H4 (cell line): ENCODE measurements at regions not wholly inside any gene's neighbourhood (a gene's known extent, or its start where the extent isn't known, plus 50 kb on each side); places are given as distances from the start of the nearest gene placed in this dataset.
"Not testable (repeated sequence)": the region's sequence is repeated elsewhere in the genome, so short reads cannot be mapped to it uniquely, and the experiment has no call there.

Source experiments
- DNase-seq: peaks from one replicate; pipeline ENCODE4 v3.0.0-alpha.2; 2015; ENCODE audit warnings: low spot score

GRCh38 chr13:31607531-31607930, 131.8 kb upstream of the RXFP2 start:
- DNase-seq: not testable (repeated sequence)

GRCh38 chr13:31608780-31609179, 130.5 kb upstream of the RXFP2 start:
- DNase-seq: not testable (repeated sequence)

- no peak for DNase-seq
Measured at GRCh38 chr13:31610270-31610998, 128.9 kb upstream of the RXFP2 start.

- no peak for DNase-seq
Measured at GRCh38 chr13:31611214-31611613, 128.1 kb upstream of the RXFP2 start.

- DNase-seq: no peak
Measured at GRCh38 chr13:31614073-31614472, 125.3 kb upstream of the RXFP2 start.

- DNase-seq: no peak
Measured at GRCh38 chr13:31614704-31615103, 124.6 kb upstream of the RXFP2 start.

- DNase-seq: no peak
Measured at GRCh38 chr13:31625115-31625514, 114.2 kb upstream of the RXFP2 start.

GRCh38 chr13:31627097-31627845, 112.1 kb upstream of the RXFP2 start:
- DNase-seq: no peak

GRCh38 chr13:31629085-31629780, 110.1 kb upstream of the RXFP2 start:
- peak; percentile 26 for DNase-seq

GRCh38 chr13:31631071-31631470, 108.3 kb upstream of the RXFP2 start:
- peak; percentile 18 for DNase-seq

- DNase-seq: no peak
Measured at GRCh38 chr13:31631746-31632145, 107.6 kb upstream of the RXFP2 start.

- peak; percentile 37 for DNase-seq
Measured at GRCh38 chr13:31638577-31638976, 100.7 kb upstream of the RXFP2 start.

- no peak for DNase-seq
Measured at GRCh38 chr13:31639443-31640163, 99.7 kb upstream of the RXFP2 start.

GRCh38 chr13:31649766-31650165, 89.6 kb upstream of the RXFP2 start:
- no peak for DNase-seq

- DNase-seq: no peak
Measured at GRCh38 chr13:31653730-31654129, 85.6 kb upstream of the RXFP2 start.

GRCh38 chr13:31663880-31664585, 75.3 kb upstream of the RXFP2 start:
- no peak for DNase-seq

GRCh38 chr13:31670831-31671617, 68.3 kb upstream of the RXFP2 start:
- DNase-seq: no peak

- no peak for DNase-seq
Measured at GRCh38 chr13:31674051-31674450, 65.3 kb upstream of the RXFP2 start.

- DNase-seq: no peak
Measured at GRCh38 chr13:31675440-31675953, 63.8 kb upstream of the RXFP2 start.

- no peak for DNase-seq
Measured at GRCh38 chr13:31681133-31681532, 58.2 kb upstream of the RXFP2 start.
